ENCODE measurements at regions not wholly inside any gene's neighbourhood (a gene's known extent, or its start where the extent isn't known, plus 50 kb on each side); places are given as distances from the start of the nearest gene placed in this dataset.

- no peak for DNase-seq (ENCODE audit: low spot score)
These were observed 83.3 kb upstream of the TNR start for GRCh38 chr1:175826705-175827104.

GRCh38 chr1:175824079-175824478, 80.7 kb upstream of the TNR start:
- DNase-seq (ENCODE audit: low spot score): no peak

DNA sequence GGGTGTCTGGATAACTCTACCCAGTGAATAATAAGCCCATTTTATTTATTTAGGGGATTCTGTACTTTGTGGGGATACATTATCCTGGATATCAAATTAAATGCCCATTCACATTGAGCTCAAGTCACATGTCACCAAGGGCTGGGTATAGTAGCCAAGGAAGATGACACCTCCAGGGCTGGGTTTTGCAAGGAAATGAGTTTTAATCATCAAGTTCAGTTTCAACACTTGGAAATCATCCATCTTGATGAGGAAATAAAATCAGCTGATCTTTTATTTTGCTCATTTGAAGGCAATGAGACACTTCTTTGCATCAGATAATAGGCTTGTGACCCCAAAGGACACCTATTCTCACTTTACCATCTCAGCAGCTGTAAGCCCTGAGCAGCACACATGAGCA, 80.0 kb upstream of the TNR start:
- no peak for DNase-seq (ENCODE audit: low spot score)

DNA sequence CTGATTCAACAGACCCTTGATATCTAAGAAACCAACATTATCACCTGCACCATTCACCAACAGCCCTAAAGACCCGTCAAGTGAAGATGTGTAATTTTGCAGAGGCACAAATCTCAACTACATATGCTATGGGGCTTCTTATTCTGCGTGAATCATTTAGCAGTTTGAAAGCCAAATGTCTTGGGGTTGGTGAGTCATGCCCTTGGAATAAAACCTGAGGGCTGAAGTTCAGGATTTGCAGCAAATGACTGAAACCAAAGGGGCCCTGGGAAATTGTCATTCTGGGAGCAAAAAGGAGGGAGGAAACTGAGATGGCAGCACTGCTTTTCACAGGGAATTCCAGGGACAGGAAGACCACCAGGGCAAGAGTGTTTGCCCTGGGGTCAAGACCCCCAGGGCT, 79.2 kb upstream of the TNR start:
- no peak for DNase-seq (ENCODE audit: low spot score)

DNA sequence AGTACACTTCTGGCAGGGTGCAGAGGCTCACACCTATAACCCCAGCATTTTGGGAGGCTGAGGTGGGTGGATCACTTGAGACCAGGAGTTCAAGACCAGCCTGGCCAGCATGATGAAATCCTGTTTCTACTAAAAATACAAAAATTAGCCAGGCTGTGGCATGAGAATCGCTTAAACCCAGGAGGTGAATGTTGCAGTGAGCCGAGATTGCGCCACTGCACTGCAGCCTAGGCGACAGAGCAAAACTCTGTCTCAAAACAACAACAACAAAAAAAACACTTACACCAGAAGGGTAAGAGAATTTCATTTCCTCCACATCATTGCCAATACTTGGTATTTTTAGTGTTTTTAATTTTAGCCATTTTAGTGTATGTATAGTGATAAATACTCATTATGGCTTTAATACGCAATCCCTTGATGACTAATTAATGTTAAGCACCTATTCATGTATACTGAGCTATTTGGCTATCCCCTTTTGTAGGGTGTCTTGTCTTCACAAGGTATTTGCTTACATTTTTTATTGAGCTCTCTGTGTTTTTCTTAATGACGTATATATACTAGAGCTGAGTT, 77.1 kb upstream of the TNR start:
- DNase-seq (ENCODE audit: low spot score): no peak

DNA sequence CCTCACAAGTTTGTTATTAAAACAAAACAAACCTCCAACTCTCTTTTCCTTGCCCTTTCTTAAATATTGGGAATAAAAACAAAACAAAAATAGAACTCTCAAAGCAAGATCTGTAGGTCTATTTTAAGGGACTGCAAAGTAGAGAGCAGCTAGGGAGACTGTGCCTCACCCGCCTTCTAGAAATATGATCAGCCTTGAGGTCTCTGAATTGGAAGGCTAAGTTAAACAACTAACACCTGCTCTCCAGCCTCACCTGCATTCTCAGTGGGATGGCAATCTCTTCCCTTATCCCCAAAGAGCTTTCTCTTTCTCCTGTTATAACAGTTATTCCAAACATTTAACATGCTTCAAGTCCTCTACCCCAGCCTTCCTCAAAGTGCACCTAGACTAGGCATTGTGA, 75.5 kb upstream of the TNR start:
- DNase-seq (ENCODE audit: low spot score): no peak

- no peak for DNase-seq (ENCODE audit: low spot score)
These were observed 74.0 kb upstream of the TNR start for GRCh38 chr1:175817445-175817844.

- DNase-seq (ENCODE audit: low spot score): no peak
These were observed 71.5 kb upstream of the TNR start for GRCh38 chr1:175814885-175815284.

DNA sequence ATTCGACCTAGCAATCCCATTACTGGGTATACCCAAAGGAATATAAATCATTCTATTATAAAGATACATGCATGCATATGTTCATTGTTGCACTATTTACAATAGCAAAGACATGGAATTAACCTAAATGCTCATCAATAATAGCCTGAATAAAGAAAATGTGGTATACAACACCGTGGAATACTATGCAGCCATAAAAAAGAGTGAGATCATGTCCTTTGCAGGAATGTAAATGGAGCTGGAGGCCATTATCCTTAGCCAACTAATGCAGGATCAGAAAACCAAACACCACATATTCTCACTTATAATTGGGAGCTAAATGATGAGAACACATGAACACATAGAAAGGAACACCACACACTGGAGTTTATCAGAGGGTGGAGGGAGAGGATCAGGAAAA, 69.5 kb upstream of the TNR start:
- DNase-seq (ENCODE audit: low spot score): no peak

DNA sequence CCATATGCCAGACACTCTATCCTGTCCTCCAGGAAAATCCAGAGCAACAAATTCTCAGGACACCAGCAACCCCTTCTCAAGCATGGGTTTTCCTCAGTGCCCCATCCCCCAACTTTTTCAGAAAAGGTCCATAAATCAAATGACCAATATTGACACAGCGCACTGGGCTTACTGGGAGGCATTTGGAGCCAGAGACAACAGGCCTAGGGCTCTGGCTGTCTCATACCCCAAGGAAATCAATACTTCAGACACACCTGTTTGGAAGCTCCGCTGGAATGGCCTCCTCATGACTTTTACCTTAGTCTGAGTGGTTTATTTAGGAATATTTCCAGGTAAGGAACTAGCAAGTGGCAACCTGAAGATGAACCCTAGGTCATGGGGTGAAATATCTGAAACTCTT, 66.9 kb upstream of the TNR start:
- DNase-seq (ENCODE audit: low spot score): no peak

DNA sequence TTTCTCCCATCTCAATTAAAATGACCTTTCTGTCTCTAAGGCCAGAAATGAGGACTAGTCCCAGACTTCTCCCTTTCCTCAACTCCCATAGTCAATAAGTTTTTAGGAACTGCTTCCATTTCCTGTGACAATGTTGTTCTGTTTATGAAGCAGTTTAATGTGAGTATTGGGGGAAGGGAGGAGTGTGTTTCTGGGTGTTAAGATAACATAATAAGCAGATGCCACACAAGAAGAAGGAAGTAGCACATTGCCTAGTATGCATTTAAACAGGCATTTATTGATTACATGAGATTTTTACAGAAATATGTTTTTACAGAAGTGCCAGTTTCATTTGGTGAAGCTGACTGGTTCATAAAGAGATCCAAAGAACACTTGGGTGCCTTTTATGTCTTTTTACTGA, 65.6 kb upstream of the TNR start:
- DNase-seq (ENCODE audit: low spot score): no peak

DNA sequence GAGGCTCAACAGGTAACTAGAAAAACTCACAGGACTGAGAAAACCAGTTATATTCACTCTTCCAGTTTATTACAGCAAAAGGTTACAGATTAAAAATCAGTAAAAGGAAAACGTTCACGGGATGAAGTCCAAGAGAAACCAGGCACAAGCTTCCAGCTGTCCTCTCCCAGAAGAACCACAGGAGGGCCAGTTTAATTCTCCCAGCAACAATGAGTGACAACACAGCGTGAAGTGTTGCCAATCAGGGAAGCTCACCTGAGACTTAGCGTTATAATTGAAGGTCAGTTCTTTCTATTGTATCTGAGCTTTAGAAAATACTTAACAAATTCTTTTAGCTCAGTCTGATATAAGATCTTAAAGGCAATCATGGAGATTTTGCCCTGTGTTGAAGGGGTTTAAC, 65.2 kb upstream of the TNR start:
- DNase-seq (ENCODE audit: low spot score): no peak

DNA sequence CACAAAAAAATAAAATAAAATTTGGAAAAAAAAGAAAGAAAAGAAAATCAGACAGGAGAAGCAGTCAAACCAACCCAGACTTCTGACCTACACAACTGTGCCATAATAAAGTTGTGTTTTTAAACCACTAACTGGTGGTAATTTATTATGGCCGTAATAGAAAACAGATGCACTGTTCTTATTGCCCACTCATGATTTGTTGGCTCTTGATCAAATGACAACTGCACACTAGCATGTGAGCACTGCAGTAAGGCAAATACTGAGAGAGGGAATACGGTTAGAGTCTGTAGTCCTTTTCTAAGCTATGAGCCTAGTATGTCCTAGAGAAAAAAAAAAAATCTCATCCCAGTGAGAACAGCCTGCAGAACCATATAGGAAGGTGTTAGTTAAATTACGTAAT, 61.2 kb upstream of the TNR start:
- no peak for DNase-seq (ENCODE audit: low spot score)

GRCh38 chr1:175803413-175803812, 60.0 kb upstream of the TNR start:
- no peak for DNase-seq (ENCODE audit: low spot score)

GRCh38 chr1:175802407-175803123, 59.2 kb upstream of the TNR start:
- no peak for DNase-seq (ENCODE audit: low spot score)

GRCh38 chr1:175801979-175802378, 58.6 kb upstream of the TNR start:
- no peak for DNase-seq (ENCODE audit: low spot score)

- no peak for DNase-seq (ENCODE audit: low spot score)
These were observed 54.2 kb upstream of the TNR start for GRCh38 chr1:175797576-175797975.

GRCh38 chr1:175794586-175794985, 51.2 kb upstream of the TNR start:
- DNase-seq (ENCODE audit: low spot score): no peak

DNA sequence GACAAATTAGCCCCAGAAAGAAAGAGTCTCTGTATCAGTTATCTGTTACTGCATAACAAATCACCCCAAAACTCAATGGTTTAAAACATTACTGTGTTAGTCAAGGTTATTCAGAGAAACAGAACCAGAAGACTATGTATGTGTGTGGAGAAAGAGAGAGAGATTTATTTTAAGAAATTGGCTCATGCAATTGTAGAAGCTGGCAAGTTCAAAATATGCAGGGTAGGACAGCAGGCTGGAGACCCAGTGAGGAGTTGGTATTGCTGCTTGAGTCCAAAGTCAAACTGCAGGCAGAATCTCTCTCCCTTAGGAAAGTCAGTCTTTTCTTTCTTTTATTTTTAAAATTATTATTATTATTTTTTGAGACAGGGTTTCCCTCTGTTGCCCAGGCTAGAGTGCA, 50.2 kb upstream of the TNR start:
- no peak for DNase-seq (ENCODE audit: low spot score)
